ENCODE measurements at regions not wholly inside any gene's neighbourhood (a gene's known extent, or its start where the extent isn't known, plus 50 kb on each side); places are given as distances from the start of the nearest gene placed in this dataset.

DNA sequence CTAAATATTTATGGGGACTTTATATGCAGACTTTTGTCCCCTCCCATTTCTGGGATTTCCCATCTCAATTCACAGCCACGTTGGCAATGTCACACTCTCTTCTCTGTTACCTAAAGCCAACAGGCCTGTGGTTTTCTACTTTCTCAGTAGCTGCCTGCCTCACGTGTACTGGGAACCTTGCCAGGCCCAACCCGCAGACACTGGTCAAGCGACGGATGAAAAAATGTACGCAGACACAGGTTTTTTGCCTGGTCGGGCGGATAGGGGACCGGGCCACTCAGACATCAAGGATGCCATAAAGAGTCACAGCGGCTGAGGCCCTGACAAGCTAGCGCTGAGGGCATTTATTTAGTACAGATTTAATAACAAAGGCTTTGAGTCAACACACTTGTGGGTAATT is 204.4 kb upstream of the DPP6 start:
- intact Hi-C loops (cut with DNase I; ENCODE audit: low total_unique reads) = no loop called here
- 81 to 90% (median 86%) methylated on average over 11 of the region's 11 CpGs for WGBS, 5 donors

DNA sequence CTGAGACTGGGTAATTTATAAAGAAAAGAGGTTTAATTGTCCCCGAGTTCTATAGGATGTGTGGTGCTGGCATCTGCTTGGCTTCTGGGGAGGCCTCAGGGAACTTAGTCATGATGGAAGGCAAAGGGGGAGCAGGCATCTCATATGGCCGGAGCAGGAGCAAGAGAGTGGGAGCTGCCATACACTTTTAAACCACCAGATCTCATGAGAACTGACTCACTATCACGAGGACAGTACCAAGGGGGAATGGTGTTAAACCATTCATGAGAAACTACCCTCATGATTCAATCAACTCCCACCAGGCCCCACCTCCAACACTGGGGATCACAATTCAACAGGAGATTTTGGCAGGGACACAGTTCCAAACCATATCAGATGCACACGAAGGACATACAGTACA is 199.9 kb upstream of the DPP6 start:
- TF ChIP-seq POLR2AphosphoS5 (IDR thresholded peaks at IDR 0.05) (no peak), POLR2A (IDR thresholded peaks at IDR 0.05) (no peak)
- TF ChIP-seq, protein P1, sequence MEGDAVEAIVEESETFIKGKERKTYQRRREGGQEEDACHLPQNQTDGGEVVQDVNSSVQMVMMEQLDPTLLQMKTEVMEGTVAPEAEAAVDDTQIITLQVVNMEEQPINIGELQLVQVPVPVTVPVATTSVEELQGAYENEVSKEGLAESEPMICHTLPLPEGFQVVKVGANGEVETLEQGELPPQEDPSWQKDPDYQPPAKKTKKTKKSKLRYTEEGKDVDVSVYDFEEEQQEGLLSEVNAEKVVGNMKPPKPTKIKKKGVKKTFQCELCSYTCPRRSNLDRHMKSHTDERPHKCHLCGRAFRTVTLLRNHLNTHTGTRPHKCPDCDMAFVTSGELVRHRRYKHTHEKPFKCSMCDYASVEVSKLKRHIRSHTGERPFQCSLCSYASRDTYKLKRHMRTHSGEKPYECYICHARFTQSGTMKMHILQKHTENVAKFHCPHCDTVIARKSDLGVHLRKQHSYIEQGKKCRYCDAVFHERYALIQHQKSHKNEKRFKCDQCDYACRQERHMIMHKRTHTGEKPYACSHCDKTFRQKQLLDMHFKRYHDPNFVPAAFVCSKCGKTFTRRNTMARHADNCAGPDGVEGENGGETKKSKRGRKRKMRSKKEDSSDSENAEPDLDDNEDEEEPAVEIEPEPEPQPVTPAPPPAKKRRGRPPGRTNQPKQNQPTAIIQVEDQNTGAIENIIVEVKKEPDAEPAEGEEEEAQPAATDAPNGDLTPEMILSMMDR (IDR thresholded peaks at IDR 0.05 in 8 of 11, conservative IDR thresholded peaks at IDR 0.05 in 3 of 11) = no peak
- no peak for DNase-seq
- no peak overlapping the region for H3K27ac ChIP-seq
- H3K36me3 ChIP-seq = no peaks in the 10 kb centered on the region
- intact Hi-C loops (cut with DNase I; ENCODE audit: low total_unique reads) = no loop called here
- 72 to 83% (median 78%) methylated on average over 4 of the region's 4 CpGs for whole genome bisulfite sequencing, 5 donors
- no peaks in the 10 kb centered on the region for H3K27me3 ChIP-seq (replicated peaks in 1 of 7)
- H3K9me3 ChIP-seq = peaks cover 0 to 31% (median 6%) of the 10 kb centered on the region in 8 donors
- no peaks in the 10 kb centered on the region for H3K4me1 ChIP-seq
- H3K4me3 ChIP-seq = no peak overlapping the region

More for the DNA sequence above, 204.4 kb upstream of the DPP6 start:
- TF ChIP-seq, protein P1 (IDR thresholded peaks at IDR 0.05 in 8 of 11, conservative IDR thresholded peaks at IDR 0.05 in 3 of 11) = no peak
- no peak for TF ChIP-seq POLR2AphosphoS5 (IDR thresholded peaks at IDR 0.05)
- no peak for TF ChIP-seq POLR2A (IDR thresholded peaks at IDR 0.05)
- H3K27me3 ChIP-seq (replicated peaks in 1 of 7) = no peaks in the 10 kb centered on the region
- peaks cover 0 to 44% (median 36%) of the 10 kb centered on the region in 8 donors for H3K9me3 ChIP-seq
- H3K4me1 ChIP-seq = no peaks in the 10 kb centered on the region
- no peak overlapping the region for H3K27ac ChIP-seq
- no peaks in the 10 kb centered on the region for H3K36me3 ChIP-seq
- no peak overlapping the region for H3K4me3 ChIP-seq
- DNase-seq = no peak

DNA sequence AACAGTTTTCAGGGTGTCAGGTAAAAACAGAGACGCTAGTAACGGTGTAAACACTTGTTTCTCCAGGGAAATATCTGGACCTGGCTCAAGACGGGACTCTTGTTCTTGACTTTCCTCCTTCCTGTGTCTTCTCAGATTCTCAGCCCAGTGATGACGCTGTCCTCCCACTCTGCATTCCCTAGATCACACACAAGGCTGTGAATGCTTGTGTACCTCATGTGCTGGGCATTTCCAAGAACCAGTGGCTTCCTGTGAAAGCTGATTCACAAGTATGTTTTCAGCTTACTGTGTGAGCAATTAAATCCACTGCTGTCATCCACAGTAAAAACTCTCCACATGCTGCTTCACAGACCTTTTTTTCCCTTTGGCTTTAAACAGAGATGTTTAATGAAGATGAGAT is 193.8 kb upstream of the DPP6 start:
- Histone ChIP-seq H3K4me1 (no peaks in the 10 kb centered on the region), H3K9me3 (peaks cover 0 to 20% (median 11%) of the 10 kb centered on the region in 8 donors), H3K27me3 (replicated peaks in 1 of 7) (no peaks in the 10 kb centered on the region), H3K4me3 (no peak overlapping the region), H3K27ac (no peak overlapping the region), H3K36me3 (no peaks in the 10 kb centered on the region)
- no peak for DNase-seq
- no peak for TF ChIP-seq POLR2AphosphoS5 (IDR thresholded peaks at IDR 0.05)
- TF ChIP-seq, protein P1 (IDR thresholded peaks at IDR 0.05 in 8 of 11, conservative IDR thresholded peaks at IDR 0.05 in 3 of 11) = no peak
- no peak for TF ChIP-seq POLR2A (IDR thresholded peaks at IDR 0.05)
- intact Hi-C loops (cut with DNase I; ENCODE audit: low total_unique reads) = no loop called here
- 49 to 68% (median 58%) methylated on average over 4 of the region's 4 CpGs for WGBS, 5 donors

DNA sequence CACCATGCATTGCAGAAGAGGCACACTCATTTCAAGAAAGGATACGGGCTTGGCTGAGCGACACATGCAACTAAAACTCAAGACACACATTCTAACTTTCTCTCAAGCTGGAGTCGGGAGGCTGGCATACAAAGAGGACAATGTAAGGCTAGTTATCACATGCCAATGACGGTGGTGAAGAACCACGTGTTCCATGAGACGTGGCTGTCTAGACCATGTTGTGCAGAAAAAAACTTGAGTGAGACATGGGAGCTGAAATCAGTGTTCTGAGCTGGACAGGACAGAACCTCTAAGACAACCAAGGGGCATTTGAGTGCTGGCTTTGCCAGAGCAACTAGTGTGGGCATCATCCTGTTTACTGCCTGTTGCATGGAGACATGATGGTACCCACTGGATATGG is 193.0 kb upstream of the DPP6 start:
- TF ChIP-seq, protein P1 (IDR thresholded peaks at IDR 0.05 in 8 of 11, conservative IDR thresholded peaks at IDR 0.05 in 3 of 11) = no peak
- TF ChIP-seq POLR2AphosphoS5 (IDR thresholded peaks at IDR 0.05) (no peak), POLR2A (IDR thresholded peaks at IDR 0.05) (no peak)
- peaks cover 0 to 26% (median 17%) of the 10 kb centered on the region in 8 donors for H3K9me3 ChIP-seq
- H3K36me3 ChIP-seq = no peaks in the 10 kb centered on the region
- H3K27ac ChIP-seq = no peak overlapping the region
- no peaks in the 10 kb centered on the region for H3K27me3 ChIP-seq (replicated peaks in 1 of 7)
- no peak for DNase-seq
- intact Hi-C loops (cut with DNase I; ENCODE audit: low total_unique reads) = no loop called here
- 84 to 96% (median 90%) methylated on average over 6 of the region's 6 CpGs for WGBS, 5 donors
- H3K4me1 ChIP-seq = no peaks in the 10 kb centered on the region
- H3K4me3 ChIP-seq = no peak overlapping the region

Measured in spleen (tissue), 11 donors.